ENCODE measurements at regions not wholly inside any gene's neighbourhood (a gene's known extent, or its start where the extent isn't known, plus 50 kb on each side); places are given as distances from the start of the nearest gene placed in this dataset.

DNA sequence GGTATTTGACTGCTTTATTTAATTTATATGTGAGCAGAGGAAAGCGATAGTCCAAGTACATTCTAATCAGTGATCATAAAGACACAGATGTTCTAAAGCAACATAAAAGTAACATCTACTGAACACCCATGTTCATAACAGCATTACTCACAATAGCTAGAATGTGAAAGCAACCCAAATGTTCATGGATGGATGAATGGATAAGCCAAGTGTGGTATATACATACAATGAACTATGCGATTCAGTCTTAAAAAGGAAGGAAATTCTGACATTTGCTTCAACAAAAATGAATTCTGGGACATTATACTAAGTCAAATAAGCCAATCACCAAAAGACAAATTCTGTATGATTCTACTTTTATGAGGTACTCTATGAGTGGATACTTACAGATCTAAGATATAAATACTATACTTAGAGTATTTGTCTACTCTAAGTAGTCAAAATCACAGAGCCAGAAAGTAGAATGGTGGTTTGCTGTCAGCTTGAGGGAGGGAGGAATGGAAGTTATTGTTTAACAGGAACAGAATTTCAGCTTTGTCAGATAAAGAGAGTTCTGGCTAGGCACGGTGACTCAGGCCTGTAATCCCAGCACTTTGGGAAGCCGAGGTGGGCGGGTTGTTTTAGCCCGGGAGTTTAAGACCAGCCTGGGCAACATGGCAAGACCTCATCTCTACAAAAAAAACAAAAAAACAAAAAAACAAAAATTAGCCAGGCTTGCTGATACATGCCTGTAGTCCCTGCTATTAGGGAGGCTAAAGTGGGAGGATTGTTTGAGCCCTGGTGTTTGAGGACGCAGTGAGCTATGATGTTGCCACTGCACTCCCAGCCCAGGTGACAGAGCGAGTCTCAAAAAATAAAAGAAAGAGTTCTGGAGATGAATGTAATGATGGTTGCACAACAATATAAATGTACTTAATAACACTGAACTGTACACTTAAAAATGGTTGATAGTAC is 79.7 kb upstream of the ARHGAP29 start (continued):
- TF ChIP-seq, protein P1, sequence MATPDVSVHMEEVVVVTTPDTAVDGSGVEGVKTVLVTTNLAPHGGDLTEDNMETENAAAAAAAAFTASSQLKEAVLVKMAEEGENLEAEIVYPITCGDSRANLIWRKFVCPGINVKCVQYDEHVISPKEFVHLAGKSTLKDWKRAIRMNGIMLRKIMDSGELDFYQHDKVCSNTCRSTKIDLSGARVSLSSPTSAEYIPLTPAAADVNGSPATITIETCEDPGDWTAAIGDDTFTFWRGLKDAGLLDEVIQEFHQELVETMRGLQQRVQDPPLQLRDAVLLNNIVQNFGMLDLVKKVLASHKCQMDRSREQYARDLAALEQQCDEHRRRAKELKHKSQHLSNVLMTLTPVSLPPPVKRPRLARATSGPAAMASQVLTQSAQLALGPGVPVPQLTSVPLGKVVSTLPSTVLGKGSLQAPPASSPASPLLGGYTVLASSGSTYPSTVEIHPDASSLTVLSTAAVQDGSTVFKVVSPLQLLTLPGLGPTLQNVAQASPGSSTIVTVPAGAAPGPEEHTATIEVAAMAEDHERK (CRISPR knock-in tag; IDR thresholded peaks at IDR 0.05; ENCODE audit: low read depth), result no peak
- TF ChIP-seq CBX1 (IDR thresholded peaks at IDR 0.05; ENCODE audit: low read depth) (peak; percentile 29), ZNF3 (CRISPR knock-in tag; IDR thresholded peaks at IDR 0.05) (no peak), TOPORS (CRISPR knock-in tag; IDR thresholded peaks at IDR 0.05) (no peak), TEAD2 (CRISPR knock-in tag; IDR thresholded peaks at IDR 0.05) (no peak), NONO (IDR thresholded peaks at IDR 0.05) (no peak), NONO (CRISPR knock-in tag; conservative IDR thresholded peaks at IDR 0.05) (no peak), MAFG (CRISPR knock-in tag; IDR thresholded peaks at IDR 0.05) (peak; percentile 36; the same call in 1 of the 2 replicates), CC2D1A (CRISPR knock-in tag; IDR thresholded peaks at IDR 0.05) (no peak), FOXC1 (CRISPR knock-in tag; IDR thresholded peaks at IDR 0.05; ENCODE audit: borderline replicate concordance) (no peak), FOSL2 (CRISPR knock-in tag; IDR thresholded peaks at IDR 0.05) (peak; percentile 86), ZNF556 (CRISPR knock-in tag; IDR thresholded peaks at IDR 0.05; ENCODE audit: borderline replicate concordance) (no peak), MAFK (conservative IDR thresholded peaks at IDR 0.05 in 1 of 2, IDR thresholded peaks at IDR 0.05 in 1 of 2; ENCODE audit: low read length in 2 of 2) (peak; percentile 4 to 19; a peak in 2 of 4 replicates), ZMYM2 (CRISPR knock-in tag; IDR thresholded peaks at IDR 0.05) (no peak), ZFP62 (CRISPR knock-in tag; IDR thresholded peaks at IDR 0.05) (no peak), ZNF138 (CRISPR knock-in tag; IDR thresholded peaks at IDR 0.05; ENCODE audit: low read depth) (no peak), RFX5 (IDR thresholded peaks at IDR 0.05; ENCODE audit: low read depth, low read length) (no peak), ZNF510 (CRISPR knock-in tag; IDR thresholded peaks at IDR 0.05; ENCODE audit: low read depth) (no peak), ZNF615 (CRISPR knock-in tag; IDR thresholded peaks at IDR 0.05; ENCODE audit: borderline replicate concordance) (no peak)
- TF ChIP-seq, protein P2, sequence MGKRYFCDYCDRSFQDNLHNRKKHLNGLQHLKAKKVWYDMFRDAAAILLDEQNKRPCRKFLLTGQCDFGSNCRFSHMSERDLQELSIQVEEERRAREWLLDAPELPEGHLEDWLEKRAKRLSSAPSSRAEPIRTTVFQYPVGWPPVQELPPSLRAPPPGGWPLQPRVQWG (CRISPR knock-in tag; IDR thresholded peaks at IDR 0.05; ENCODE audit: borderline replicate concordance, low read depth), result no peak
- TF ChIP-seq, protein P3, sequence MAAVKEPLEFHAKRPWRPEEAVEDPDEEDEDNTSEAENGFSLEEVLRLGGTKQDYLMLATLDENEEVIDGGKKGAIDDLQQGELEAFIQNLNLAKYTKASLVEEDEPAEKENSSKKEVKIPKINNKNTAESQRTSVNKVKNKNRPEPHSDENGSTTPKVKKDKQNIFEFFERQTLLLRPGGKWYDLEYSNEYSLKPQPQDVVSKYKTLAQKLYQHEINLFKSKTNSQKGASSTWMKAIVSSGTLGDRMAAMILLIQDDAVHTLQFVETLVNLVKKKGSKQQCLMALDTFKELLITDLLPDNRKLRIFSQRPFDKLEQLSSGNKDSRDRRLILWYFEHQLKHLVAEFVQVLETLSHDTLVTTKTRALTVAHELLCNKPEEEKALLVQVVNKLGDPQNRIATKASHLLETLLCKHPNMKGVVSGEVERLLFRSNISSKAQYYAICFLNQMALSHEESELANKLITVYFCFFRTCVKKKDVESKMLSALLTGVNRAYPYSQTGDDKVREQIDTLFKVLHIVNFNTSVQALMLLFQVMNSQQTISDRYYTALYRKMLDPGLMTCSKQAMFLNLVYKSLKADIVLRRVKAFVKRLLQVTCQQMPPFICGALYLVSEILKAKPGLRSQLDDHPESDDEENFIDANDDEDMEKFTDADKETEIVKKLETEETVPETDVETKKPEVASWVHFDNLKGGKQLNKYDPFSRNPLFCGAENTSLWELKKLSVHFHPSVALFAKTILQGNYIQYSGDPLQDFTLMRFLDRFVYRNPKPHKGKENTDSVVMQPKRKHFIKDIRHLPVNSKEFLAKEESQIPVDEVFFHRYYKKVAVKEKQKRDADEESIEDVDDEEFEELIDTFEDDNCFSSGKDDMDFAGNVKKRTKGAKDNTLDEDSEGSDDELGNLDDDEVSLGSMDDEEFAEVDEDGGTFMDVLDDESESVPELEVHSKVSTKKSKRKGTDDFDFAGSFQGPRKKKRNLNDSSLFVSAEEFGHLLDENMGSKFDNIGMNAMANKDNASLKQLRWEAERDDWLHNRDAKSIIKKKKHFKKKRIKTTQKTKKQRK (IDR thresholded peaks at IDR 0.05; ENCODE audit: low read length), result no peak
- TF ChIP-seq, protein P4, sequence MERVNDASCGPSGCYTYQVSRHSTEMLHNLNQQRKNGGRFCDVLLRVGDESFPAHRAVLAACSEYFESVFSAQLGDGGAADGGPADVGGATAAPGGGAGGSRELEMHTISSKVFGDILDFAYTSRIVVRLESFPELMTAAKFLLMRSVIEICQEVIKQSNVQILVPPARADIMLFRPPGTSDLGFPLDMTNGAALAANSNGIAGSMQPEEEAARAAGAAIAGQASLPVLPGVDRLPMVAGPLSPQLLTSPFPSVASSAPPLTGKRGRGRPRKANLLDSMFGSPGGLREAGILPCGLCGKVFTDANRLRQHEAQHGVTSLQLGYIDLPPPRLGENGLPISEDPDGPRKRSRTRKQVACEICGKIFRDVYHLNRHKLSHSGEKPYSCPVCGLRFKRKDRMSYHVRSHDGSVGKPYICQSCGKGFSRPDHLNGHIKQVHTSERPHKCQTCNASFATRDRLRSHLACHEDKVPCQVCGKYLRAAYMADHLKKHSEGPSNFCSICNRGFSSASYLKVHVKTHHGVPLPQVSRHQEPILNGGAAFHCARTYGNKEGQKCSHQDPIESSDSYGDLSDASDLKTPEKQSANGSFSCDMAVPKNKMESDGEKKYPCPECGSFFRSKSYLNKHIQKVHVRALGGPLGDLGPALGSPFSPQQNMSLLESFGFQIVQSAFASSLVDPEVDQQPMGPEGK (CRISPR knock-in tag; IDR thresholded peaks at IDR 0.05), result no peak

Measured in HepG2 (cell line).